ENCODE measurements at regions not wholly inside any gene's neighbourhood (a gene's known extent, or its start where the extent isn't known, plus 50 kb on each side); places are given as distances from the start of the nearest gene placed in this dataset.
A peak's percentile ranks its signal among the peaks of the same experiment; 100 is the strongest.

DNA sequence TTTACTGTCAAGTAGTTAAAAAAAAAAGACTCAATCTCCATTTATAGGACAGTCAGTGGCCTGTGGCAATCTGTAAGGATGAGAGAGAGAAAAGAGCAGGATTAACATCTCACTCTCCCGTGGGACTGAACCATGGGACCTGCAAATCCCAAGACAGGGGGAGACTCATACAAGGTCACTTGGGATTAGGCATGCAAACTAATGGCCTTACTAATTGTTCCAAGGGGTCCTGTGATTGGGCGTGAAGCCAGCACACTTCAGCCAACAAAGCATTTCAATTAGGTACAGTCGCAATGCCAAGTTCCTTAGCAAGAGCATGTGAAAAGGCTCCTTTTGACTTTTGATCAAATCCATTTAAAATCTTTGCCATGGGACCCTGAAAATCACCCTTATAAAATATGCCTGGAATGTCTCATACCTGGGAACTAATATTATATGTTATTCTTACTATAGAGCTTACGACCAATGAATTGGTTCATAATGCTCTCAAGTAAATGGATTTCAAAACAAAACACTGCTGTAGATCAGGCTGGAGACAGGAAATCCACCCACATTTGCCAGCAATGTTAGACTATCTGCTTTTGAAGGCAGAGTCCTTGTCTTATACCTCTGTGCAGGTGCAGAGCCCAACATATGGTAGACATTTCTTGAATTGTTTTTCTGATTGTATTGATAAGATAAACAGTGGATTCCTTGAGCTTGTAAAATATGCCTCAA, 412.5 kb downstream of the GJA1 start:
- Histone ChIP-seq H3K9me3 (ENCODE audit: control insufficient read depth, insufficient read depth, low read depth, low read length) (no peaks in the 10 kb centered on the region), H3K36me3 (ENCODE audit: control insufficient read depth in 2 of 2, insufficient read depth in 1 of 2, low read length in 2 of 2) (no peaks in the 10 kb centered on the region), H3K4me1 (ENCODE audit: control insufficient read depth, insufficient read depth, low read length) (no peaks in the 10 kb centered on the region), H3K27ac (ENCODE audit: extremely low read depth, low read depth, low read length) (no peak overlapping the region), H3K4me3 (ENCODE audit: low read depth, low read length) (no peak overlapping the region)
- POLR2A ChIA-PET = no interaction called here
- CTCF ChIA-PET = interaction anchor here (0.6 to 7.1 kb wide), 18 partner anchors 8 to 543 kb away, joined by 3 to 88 read pairs (median 4); partner anchors contain the start of gene GJA1
- TF ChIP-seq, protein P1, sequence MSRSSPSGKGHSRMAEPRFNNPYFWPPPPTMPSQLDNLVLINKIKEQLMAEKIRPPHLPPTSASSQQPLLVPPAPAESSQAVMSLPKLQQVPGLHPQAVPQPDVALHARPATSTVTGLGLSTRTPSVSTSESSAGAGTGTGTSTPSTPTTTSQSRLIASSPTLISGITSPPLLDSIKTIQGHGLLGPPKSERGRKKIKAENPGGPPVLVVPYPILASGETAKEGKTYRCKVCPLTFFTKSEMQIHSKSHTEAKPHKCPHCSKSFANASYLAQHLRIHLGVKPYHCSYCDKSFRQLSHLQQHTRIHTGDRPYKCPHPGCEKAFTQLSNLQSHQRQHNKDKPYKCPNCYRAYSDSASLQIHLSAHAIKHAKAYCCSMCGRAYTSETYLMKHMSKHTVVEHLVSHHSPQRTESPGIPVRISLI (tag by site-specific recombination; IDR thresholded peaks at IDR 0.05) = no peak
- no peak for TF ChIP-seq ZNF433 (tag by site-specific recombination; IDR thresholded peaks at IDR 0.05; ENCODE audit: low read depth)
- no peak for TF ChIP-seq ZNF202 (tag by site-specific recombination; IDR thresholded peaks at IDR 0.05; ENCODE audit: borderline replicate concordance)
- TF ChIP-seq ZNF785 (tag by site-specific recombination; IDR thresholded peaks at IDR 0.05) = no peak
- TF ChIP-seq, protein P2, sequence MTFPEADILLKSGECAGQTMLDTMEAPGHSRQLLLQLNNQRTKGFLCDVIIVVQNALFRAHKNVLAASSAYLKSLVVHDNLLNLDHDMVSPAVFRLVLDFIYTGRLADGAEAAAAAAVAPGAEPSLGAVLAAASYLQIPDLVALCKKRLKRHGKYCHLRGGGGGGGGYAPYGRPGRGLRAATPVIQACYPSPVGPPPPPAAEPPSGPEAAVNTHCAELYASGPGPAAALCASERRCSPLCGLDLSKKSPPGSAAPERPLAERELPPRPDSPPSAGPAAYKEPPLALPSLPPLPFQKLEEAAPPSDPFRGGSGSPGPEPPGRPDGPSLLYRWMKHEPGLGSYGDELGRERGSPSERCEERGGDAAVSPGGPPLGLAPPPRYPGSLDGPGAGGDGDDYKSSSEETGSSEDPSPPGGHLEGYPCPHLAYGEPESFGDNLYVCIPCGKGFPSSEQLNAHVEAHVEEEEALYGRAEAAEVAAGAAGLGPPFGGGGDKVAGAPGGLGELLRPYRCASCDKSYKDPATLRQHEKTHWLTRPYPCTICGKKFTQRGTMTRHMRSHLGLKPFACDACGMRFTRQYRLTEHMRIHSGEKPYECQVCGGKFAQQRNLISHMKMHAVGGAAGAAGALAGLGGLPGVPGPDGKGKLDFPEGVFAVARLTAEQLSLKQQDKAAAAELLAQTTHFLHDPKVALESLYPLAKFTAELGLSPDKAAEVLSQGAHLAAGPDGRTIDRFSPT (tag by site-specific recombination; IDR thresholded peaks at IDR 0.05) = no peak

DNA sequence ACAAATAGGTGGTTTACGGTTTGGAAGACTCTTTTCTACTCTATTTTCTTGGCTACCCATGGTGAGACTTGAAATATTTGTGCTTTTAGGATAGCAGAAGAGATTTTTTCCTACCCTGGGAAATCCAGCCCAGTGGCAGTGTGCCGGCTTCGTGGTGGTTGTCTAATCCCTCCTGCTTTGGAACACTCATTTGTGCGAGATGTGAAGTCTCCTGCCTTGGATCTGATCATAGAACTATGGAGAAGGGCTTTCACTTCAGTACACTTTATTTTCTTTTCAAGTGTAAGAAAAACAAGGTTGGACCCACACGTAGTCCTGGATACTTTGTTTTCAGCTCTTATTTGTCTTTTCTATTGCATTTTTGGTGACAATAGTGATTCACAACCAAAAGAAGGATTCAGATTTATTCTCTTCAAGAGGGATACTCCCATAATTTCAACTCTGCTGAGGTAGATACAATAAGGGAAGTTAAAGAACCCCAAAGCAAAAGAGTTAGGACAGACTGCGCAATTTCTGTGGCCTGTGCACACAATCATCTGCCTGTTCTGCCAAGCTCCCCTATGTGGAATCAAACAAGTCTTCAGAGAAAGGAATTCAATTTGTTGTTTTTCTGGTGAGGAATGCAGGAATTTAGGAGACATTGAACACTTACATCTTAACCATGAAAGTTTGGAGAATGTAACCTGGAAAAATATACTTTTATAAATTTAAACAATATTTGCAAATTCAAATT, 413.2 kb downstream of the GJA1 start:
- Histone ChIP-seq H3K36me3 (ENCODE audit: control insufficient read depth in 2 of 2, insufficient read depth in 1 of 2, low read length in 2 of 2) (no peaks in the 10 kb centered on the region), H3K4me3 (ENCODE audit: low read depth, low read length) (no peak overlapping the region), H3K4me1 (ENCODE audit: control insufficient read depth, insufficient read depth, low read length) (no peaks in the 10 kb centered on the region), H3K27ac (ENCODE audit: extremely low read depth, low read depth, low read length) (no peak overlapping the region), H3K9me3 (ENCODE audit: control insufficient read depth, insufficient read depth, low read depth, low read length) (no peaks in the 10 kb centered on the region)
- POLR2A ChIA-PET = interaction anchor here (0.9 kb wide), 1 partner anchor 412 kb away, joined by 4 read pairs; no protein-coding TSS in a partner anchor
- CTCF ChIA-PET = interaction anchor here (0.5 to 7.1 kb wide), 46 partner anchors 9 to 608 kb away, joined by 3 to 88 read pairs (median 3); partner anchors contain the start of gene GJA1
- TF ChIP-seq ZNF660 (tag by site-specific recombination; IDR thresholded peaks at IDR 0.05) (no peak), ZNF132 (tag by site-specific recombination; IDR thresholded peaks at IDR 0.05; ENCODE audit: borderline replicate concordance) (no peak), GLIS1 (tag by site-specific recombination; IDR thresholded peaks at IDR 0.05) (no peak)

GRCh38 chr6:121849477-121849876, 414.0 kb downstream of the GJA1 start:
- ChIA-PET POLR2A (interaction anchor here (0.9 kb wide), 1 partner anchor 413 kb away, joined by 4 read pairs; no protein-coding TSS in a partner anchor), CTCF (interaction anchor here (0.5 to 7.1 kb wide), 41 partner anchors 9 to 609 kb away, joined by 3 to 88 read pairs (median 4); partner anchors contain the start of gene GJA1)
- no peaks in the 10 kb centered on the region for H3K4me1 ChIP-seq (ENCODE audit: control insufficient read depth, insufficient read depth, low read length)
- H3K4me3 ChIP-seq (ENCODE audit: low read depth, low read length) = no peak overlapping the region
- TF ChIP-seq ZNF112 (tag by site-specific recombination; IDR thresholded peaks at IDR 0.05) = no peak
- peak; percentile 30; the same call in 1 of the 2 replicates for TF ChIP-seq ZIC2 (tag by site-specific recombination; IDR thresholded peaks at IDR 0.05)
- TF ChIP-seq, protein P3, sequence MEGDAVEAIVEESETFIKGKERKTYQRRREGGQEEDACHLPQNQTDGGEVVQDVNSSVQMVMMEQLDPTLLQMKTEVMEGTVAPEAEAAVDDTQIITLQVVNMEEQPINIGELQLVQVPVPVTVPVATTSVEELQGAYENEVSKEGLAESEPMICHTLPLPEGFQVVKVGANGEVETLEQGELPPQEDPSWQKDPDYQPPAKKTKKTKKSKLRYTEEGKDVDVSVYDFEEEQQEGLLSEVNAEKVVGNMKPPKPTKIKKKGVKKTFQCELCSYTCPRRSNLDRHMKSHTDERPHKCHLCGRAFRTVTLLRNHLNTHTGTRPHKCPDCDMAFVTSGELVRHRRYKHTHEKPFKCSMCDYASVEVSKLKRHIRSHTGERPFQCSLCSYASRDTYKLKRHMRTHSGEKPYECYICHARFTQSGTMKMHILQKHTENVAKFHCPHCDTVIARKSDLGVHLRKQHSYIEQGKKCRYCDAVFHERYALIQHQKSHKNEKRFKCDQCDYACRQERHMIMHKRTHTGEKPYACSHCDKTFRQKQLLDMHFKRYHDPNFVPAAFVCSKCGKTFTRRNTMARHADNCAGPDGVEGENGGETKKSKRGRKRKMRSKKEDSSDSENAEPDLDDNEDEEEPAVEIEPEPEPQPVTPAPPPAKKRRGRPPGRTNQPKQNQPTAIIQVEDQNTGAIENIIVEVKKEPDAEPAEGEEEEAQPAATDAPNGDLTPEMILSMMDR (tag by site-specific recombination; IDR thresholded peaks at IDR 0.05) = peak; percentile 34; the same call in 1 of the 2 replicates
- TF ChIP-seq ZNF175 (tag by site-specific recombination; IDR thresholded peaks at IDR 0.05) = no peak
- TF ChIP-seq ZNF654 (tag by site-specific recombination; IDR thresholded peaks at IDR 0.05; ENCODE audit: low read depth) = peak; percentile 86
- H3K9me3 ChIP-seq (ENCODE audit: control insufficient read depth, insufficient read depth, low read depth, low read length) = no peaks in the 10 kb centered on the region
- no peaks in the 10 kb centered on the region for H3K36me3 ChIP-seq (ENCODE audit: control insufficient read depth in 2 of 2, insufficient read depth in 1 of 2, low read length in 2 of 2)
- H3K27ac ChIP-seq (ENCODE audit: extremely low read depth, low read depth, low read length) = no peak overlapping the region
